ENCODE measurements at regions not wholly inside any gene's neighbourhood (a gene's known extent, or its start where the extent isn't known, plus 50 kb on each side); places are given as distances from the start of the nearest gene placed in this dataset.
A peak's percentile ranks its signal among the peaks of the same experiment; 100 is the strongest.

GRCh38 chr3:61449327-61450040 is 111.9 kb upstream of the PTPRG start:
- no peaks in the 10 kb centered on the region for H3K27me3 ChIP-seq
- intact Hi-C loops (cut with DNase I; ENCODE audit: low total_unique reads), result no loop called here
- no peaks in the 10 kb centered on the region for H3K9me3 ChIP-seq
- peak; percentile 11 for DNase-seq
- no peaks in the 10 kb centered on the region for H3K36me3 ChIP-seq
- H3K27ac ChIP-seq, result no peak overlapping the region
- H3K4me1 ChIP-seq, result peaks cover 0 to 12% (median 0%) of the 10 kb centered on the region in 4 donors
- H3K4me3 ChIP-seq, result no peak overlapping the region
- 59 to 85% methylated on average over 3 of the region's 3 CpGs for WGBS, 2 donors (ENCODE audit: low coverage in 1 of 2)
- no peak for TF ChIP-seq EP300 (IDR thresholded peaks at IDR 0.05; ENCODE audit: low read depth)
- no peak for TF ChIP-seq CTCF (IDR thresholded peaks at IDR 0.05)
- no peak for TF ChIP-seq POLR2AphosphoS5 (IDR thresholded peaks at IDR 0.05)
- TF ChIP-seq POLR2A (IDR thresholded peaks at IDR 0.05), result no peak
- in situ Hi-C loops (cut with MboI; ENCODE audit: low pct_ligation_motif_present in 1 of 4, low pct_unique_long_range_greater_than_20kb in 1 of 4, low sequenced_read_pairs in 3 of 4), result loop anchor here in 1 of 4 donors (25.0 kb wide), 1 partner anchor 113 kb away; the partner anchor contains the start of gene PTPRG

GRCh38 chr3:61450866-61451265 is 110.5 kb upstream of the PTPRG start:
- in situ Hi-C loops (cut with MboI; ENCODE audit: low pct_ligation_motif_present in 1 of 4, low pct_unique_long_range_greater_than_20kb in 1 of 4, low sequenced_read_pairs in 3 of 4) (loop anchor here in 1 of 4 donors (25.0 kb wide), 1 partner anchor 111 kb away; the partner anchor contains the start of gene PTPRG), intact Hi-C loops (cut with DNase I; ENCODE audit: low total_unique reads) (no loop called here)
- WGBS, 2 donors (ENCODE audit: low coverage in 1 of 2), result 45 to 52% methylated on average over 2 of the region's 2 CpGs
- TF ChIP-seq POLR2A (IDR thresholded peaks at IDR 0.05) (no peak), POLR2AphosphoS5 (IDR thresholded peaks at IDR 0.05) (no peak), EP300 (IDR thresholded peaks at IDR 0.05; ENCODE audit: low read depth) (no peak), CTCF (IDR thresholded peaks at IDR 0.05) (no peak)
- no peaks in the 10 kb centered on the region for H3K36me3 ChIP-seq
- H3K27me3 ChIP-seq, result no peaks in the 10 kb centered on the region
- no peak for DNase-seq
- H3K27ac ChIP-seq, result no peak overlapping the region
- peaks cover 0 to 12% (median 0%) of the 10 kb centered on the region in 4 donors for H3K4me1 ChIP-seq
- no peak overlapping the region for H3K4me3 ChIP-seq
- H3K9me3 ChIP-seq, result no peaks in the 10 kb centered on the region

GRCh38 chr3:61451841-61452240 is 109.5 kb upstream of the PTPRG start:
- peaks cover 0 to 12% (median 0%) of the 10 kb centered on the region in 4 donors for H3K4me1 ChIP-seq
- no peak overlapping the region for H3K4me3 ChIP-seq
- intact Hi-C loops (cut with DNase I; ENCODE audit: low total_unique reads) (no loop called here), in situ Hi-C loops (cut with MboI; ENCODE audit: low pct_ligation_motif_present in 1 of 4, low pct_unique_long_range_greater_than_20kb in 1 of 4, low sequenced_read_pairs in 3 of 4) (loop anchor here in 1 of 4 donors (25.0 kb wide), 1 partner anchor 110 kb away; the partner anchor contains the start of gene PTPRG)
- WGBS, 2 donors (ENCODE audit: low coverage in 1 of 2), result 90% methylated on average over 2 to 4 of the region's 4 CpGs
- H3K27ac ChIP-seq, result no peak overlapping the region
- DNase-seq, result no peak
- no peaks in the 10 kb centered on the region for H3K27me3 ChIP-seq
- no peaks in the 10 kb centered on the region for H3K36me3 ChIP-seq
- no peak for TF ChIP-seq CTCF (IDR thresholded peaks at IDR 0.05)
- no peak for TF ChIP-seq EP300 (IDR thresholded peaks at IDR 0.05; ENCODE audit: low read depth)
- TF ChIP-seq POLR2A (IDR thresholded peaks at IDR 0.05), result no peak
- TF ChIP-seq POLR2AphosphoS5 (IDR thresholded peaks at IDR 0.05), result no peak
- H3K9me3 ChIP-seq, result no peaks in the 10 kb centered on the region

- intact Hi-C loops (cut with DNase I; ENCODE audit: low total_unique reads), result no loop called here
- Histone ChIP-seq H3K9me3 (no peaks in the 10 kb centered on the region), H3K4me1 (peaks cover 0 to 12% (median 0%) of the 10 kb centered on the region in 4 donors), H3K4me3 (no peak overlapping the region), H3K27ac (no peak overlapping the region), H3K27me3 (no peaks in the 10 kb centered on the region), H3K36me3 (no peaks in the 10 kb centered on the region)
- TF ChIP-seq POLR2AphosphoS5 (IDR thresholded peaks at IDR 0.05), result no peak
- no peak for TF ChIP-seq POLR2A (IDR thresholded peaks at IDR 0.05)
- no peak for TF ChIP-seq CTCF (IDR thresholded peaks at IDR 0.05)
- TF ChIP-seq EP300 (IDR thresholded peaks at IDR 0.05; ENCODE audit: low read depth), result no peak
- 83 to 89% methylated on average over 3 to 6 of the region's 6 CpGs for WGBS, 2 donors (ENCODE audit: low coverage in 1 of 2)
- no peak for DNase-seq
- in situ Hi-C loops (cut with MboI; ENCODE audit: low pct_ligation_motif_present in 1 of 4, low pct_unique_long_range_greater_than_20kb in 1 of 4, low sequenced_read_pairs in 3 of 4), result loop anchor here in 1 of 4 donors (25.0 kb wide), 1 partner anchor 110 kb away; the partner anchor contains the start of gene PTPRG
Observed at GRCh38 chr3:61452535-61453090, 108.8 kb upstream of the PTPRG start.

Data from transverse colon (tissue), 4 donors.